ENCODE measurements at regions not wholly inside any gene's neighbourhood (a gene's known extent, or its start where the extent isn't known, plus 50 kb on each side); places are given as distances from the start of the nearest gene placed in this dataset.

DNA sequence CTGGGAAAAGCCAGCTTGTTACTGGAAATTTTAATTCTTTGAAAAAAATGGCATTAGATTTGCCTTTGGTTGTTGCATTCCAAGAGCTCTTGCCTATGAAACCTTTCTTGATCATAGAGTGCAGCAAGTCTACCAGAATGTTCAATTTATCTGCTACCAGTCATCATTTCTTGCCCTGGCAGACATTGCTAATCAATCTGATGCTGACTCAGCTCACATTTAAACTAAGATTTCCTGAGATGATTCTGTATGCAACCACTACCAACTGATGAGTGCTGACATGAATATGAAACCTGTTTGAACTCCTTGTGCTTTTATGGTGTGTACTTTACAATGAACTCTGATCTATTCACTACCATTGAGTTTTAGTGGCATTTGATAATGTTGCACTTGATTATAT is 166.5 kb upstream of the SALL1 start:
- no peak for TF ChIP-seq ESRRG (CRISPR knock-in tag; IDR thresholded peaks at IDR 0.05)
- TF ChIP-seq, protein P1, sequence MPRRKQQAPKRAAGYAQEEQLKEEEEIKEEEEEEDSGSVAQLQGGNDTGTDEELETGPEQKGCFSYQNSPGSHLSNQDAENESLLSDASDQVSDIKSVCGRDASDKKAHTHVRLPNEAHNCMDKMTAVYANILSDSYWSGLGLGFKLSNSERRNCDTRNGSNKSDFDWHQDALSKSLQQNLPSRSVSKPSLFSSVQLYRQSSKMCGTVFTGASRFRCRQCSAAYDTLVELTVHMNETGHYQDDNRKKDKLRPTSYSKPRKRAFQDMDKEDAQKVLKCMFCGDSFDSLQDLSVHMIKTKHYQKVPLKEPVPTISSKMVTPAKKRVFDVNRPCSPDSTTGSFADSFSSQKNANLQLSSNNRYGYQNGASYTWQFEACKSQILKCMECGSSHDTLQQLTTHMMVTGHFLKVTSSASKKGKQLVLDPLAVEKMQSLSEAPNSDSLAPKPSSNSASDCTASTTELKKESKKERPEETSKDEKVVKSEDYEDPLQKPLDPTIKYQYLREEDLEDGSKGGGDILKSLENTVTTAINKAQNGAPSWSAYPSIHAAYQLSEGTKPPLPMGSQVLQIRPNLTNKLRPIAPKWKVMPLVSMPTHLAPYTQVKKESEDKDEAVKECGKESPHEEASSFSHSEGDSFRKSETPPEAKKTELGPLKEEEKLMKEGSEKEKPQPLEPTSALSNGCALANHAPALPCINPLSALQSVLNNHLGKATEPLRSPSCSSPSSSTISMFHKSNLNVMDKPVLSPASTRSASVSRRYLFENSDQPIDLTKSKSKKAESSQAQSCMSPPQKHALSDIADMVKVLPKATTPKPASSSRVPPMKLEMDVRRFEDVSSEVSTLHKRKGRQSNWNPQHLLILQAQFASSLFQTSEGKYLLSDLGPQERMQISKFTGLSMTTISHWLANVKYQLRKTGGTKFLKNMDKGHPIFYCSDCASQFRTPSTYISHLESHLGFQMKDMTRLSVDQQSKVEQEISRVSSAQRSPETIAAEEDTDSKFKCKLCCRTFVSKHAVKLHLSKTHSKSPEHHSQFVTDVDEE (CRISPR knock-in tag; IDR thresholded peaks at IDR 0.05): no peak
- no peak for TF ChIP-seq ISL1 (CRISPR knock-in tag; IDR thresholded peaks at IDR 0.05)
